HPDE6-E6E7 (cell line): ENCODE measurements at regions not wholly inside any gene's neighbourhood (a gene's known extent, or its start where the extent isn't known, plus 50 kb on each side); places are given as distances from the start of the nearest gene placed in this dataset.
"Not testable (repeated sequence)": the region's sequence is repeated elsewhere in the genome, so short reads cannot be mapped to it uniquely, and the experiment has no call there.

Source experiments
- DNase-seq: peaks from one replicate; pipeline ENCODE4 v3.0.0; 2011; ENCODE audit warnings: missing footprints; ENCODE audit errors: extremely low spot score

GRCh38 chr6:77324866-77325265 lies 138.4 kb downstream of the HTR1B start:
- no peak for DNase-seq

GRCh38 chr6:77322604-77323003 lies 140.7 kb downstream of the HTR1B start:
- no peak for DNase-seq

- DNase-seq: no peak
These were observed 145.0 kb downstream of the HTR1B start for GRCh38 chr6:77318256-77318655.

GRCh38 chr6:77313595-77313994 lies 149.7 kb downstream of the HTR1B start:
- DNase-seq: no peak

GRCh38 chr6:77299931-77300330 lies 163.4 kb downstream of the HTR1B start:
- no peak for DNase-seq

GRCh38 chr6:77298283-77298682 lies 165.0 kb downstream of the HTR1B start:
- DNase-seq: no peak

GRCh38 chr6:77292564-77293546 lies 170.4 kb downstream of the HTR1B start:
- DNase-seq: peak; percentile 37

GRCh38 chr6:77290798-77291197 lies 172.5 kb downstream of the HTR1B start:
- DNase-seq: no peak

- DNase-seq: no peak
These were observed 176.8 kb downstream of the HTR1B start for GRCh38 chr6:77286541-77286940.

- no peak for DNase-seq
These were observed 189.4 kb downstream of the HTR1B start for GRCh38 chr6:77273929-77274328.

GRCh38 chr6:77264970-77265369 lies 198.3 kb downstream of the HTR1B start:
- DNase-seq: no peak

- no peak for DNase-seq
These were observed 200.3 kb downstream of the HTR1B start for GRCh38 chr6:77263003-77263402.

- DNase-seq: not testable (repeated sequence)
These were observed 211.5 kb downstream of the HTR1B start for GRCh38 chr6:77251801-77252200.

GRCh38 chr6:77249560-77249959 lies 213.7 kb downstream of the HTR1B start:
- DNase-seq: no peak

GRCh38 chr6:77245026-77245425 lies 218.3 kb downstream of the HTR1B start:
- DNase-seq: no peak

GRCh38 chr6:77231438-77232305 lies 231.6 kb downstream of the HTR1B start:
- no peak for DNase-seq

GRCh38 chr6:77228279-77228678 lies 235.0 kb downstream of the HTR1B start:
- DNase-seq: no peak

- DNase-seq: no peak
These were observed 245.4 kb downstream of the HTR1B start for GRCh38 chr6:77217896-77218295.

GRCh38 chr6:77205936-77206335 lies 257.4 kb downstream of the HTR1B start:
- no peak for DNase-seq

GRCh38 chr6:77204555-77204954 lies 258.7 kb downstream of the HTR1B start:
- no peak for DNase-seq

- no peak for DNase-seq
These were observed 279.8 kb downstream of the HTR1B start for GRCh38 chr6:77183447-77183846.

GRCh38 chr6:77181749-77182148 lies 281.5 kb downstream of the HTR1B start:
- no peak for DNase-seq

- DNase-seq: no peak
These were observed 283.0 kb downstream of the HTR1B start for GRCh38 chr6:77180326-77180725.
